Mammary epithelial cell (primary cell): ENCODE measurements at regions not wholly inside any gene's neighbourhood (a gene's known extent, or its start where the extent isn't known, plus 50 kb on each side); places are given as distances from the start of the nearest gene placed in this dataset.
"Not testable (repeated sequence)": the region's sequence is repeated elsewhere in the genome, so short reads cannot be mapped to it uniquely, and the experiment has no call there.

Experiments
- CTCF ChIP-seq, 2 donors: IDR thresholded peaks in 1 of 2; conservative IDR thresholded peaks in 1 of 2; 2 replicates each; pipeline ENCODE4 v1.5.1; 2011 to 2012; ENCODE audit warnings: inconsistent platforms in 2 of 2, low read length in 2 of 2, mild to moderate bottlenecking in 2 of 2, control low read depth in 1 of 2, low read depth in 1 of 2; ENCODE audit not compliant: insufficient read depth in 1 of 2; ENCODE audit errors: extremely low read depth in 1 of 2
- EZH2 ChIP-seq: IDR thresholded peaks from 2 replicates; pipeline ENCODE4 v1.6.1; 2012; ENCODE audit warnings: low read length, inconsistent platforms, borderline replicate concordance

GRCh38 chr6:153026-153425 is 139.3 kb upstream of the DUSP22 start:
- TF ChIP-seq CTCF (conservative IDR thresholded peaks at IDR 0.05 in 1 of 2, IDR thresholded peaks at IDR 0.05 in 1 of 2; ENCODE audit: extremely low read depth in 1 of 2, insufficient read depth in 1 of 2, low read depth in 1 of 2, low read length in 2 of 2); EZH2: not testable (repeated sequence)
